IPS-15b (cell line): ENCODE measurements at regions not wholly inside any gene's neighbourhood (a gene's known extent, or its start where the extent isn't known, plus 50 kb on each side); places are given as distances from the start of the nearest gene placed in this dataset.

Experiments
- H3K27me3 ChIP-seq: one replicate; pipeline ENCODE4 v1.6.1; 2013; ENCODE audit warnings: low read length; ENCODE audit not compliant: control insufficient read depth, insufficient read depth
- H3K36me3 ChIP-seq: one replicate; pipeline ENCODE4 v1.6.1; 2013; ENCODE audit warnings: low read length; ENCODE audit not compliant: control insufficient read depth, insufficient read depth
- H3K4me1 ChIP-seq: one replicate; pipeline ENCODE4 v1.6.1; 2013; ENCODE audit warnings: mild to moderate bottlenecking, low read length; ENCODE audit not compliant: control insufficient read depth, insufficient read depth
- H3K4me3 ChIP-seq: one replicate; pipeline ENCODE4 v1.5.1; 2013; ENCODE audit warnings: low read depth, low read length
- H3K9ac ChIP-seq: one replicate; pipeline ENCODE4 v1.6.1; 2013; ENCODE audit warnings: low read depth, mild to moderate bottlenecking, low read length
- H3K9me3 ChIP-seq: one replicate; pipeline ENCODE4 v1.6.1; 2013; ENCODE audit warnings: mild to moderate bottlenecking, low read length; ENCODE audit not compliant: control insufficient read depth, insufficient read depth

GRCh38 chr5:155878991-155879575 lies 447.9 kb upstream of the SGCD start:
- Histone ChIP-seq H3K9me3 (no peaks in the 10 kb centered on the region), H3K4me1 (no peaks in the 10 kb centered on the region), H3K27me3 (no peaks in the 10 kb centered on the region), H3K9ac (no peak overlapping the region), H3K4me3 (no peak overlapping the region), H3K36me3 (no peaks in the 10 kb centered on the region)

GRCh38 chr5:155884041-155884440 lies 442.9 kb upstream of the SGCD start:
- Histone ChIP-seq H3K9ac (no peak overlapping the region), H3K4me1 (no peaks in the 10 kb centered on the region), H3K36me3 (no peaks in the 10 kb centered on the region), H3K27me3 (no peaks in the 10 kb centered on the region), H3K4me3 (no peak overlapping the region), H3K9me3 (no peaks in the 10 kb centered on the region)

DNA sequence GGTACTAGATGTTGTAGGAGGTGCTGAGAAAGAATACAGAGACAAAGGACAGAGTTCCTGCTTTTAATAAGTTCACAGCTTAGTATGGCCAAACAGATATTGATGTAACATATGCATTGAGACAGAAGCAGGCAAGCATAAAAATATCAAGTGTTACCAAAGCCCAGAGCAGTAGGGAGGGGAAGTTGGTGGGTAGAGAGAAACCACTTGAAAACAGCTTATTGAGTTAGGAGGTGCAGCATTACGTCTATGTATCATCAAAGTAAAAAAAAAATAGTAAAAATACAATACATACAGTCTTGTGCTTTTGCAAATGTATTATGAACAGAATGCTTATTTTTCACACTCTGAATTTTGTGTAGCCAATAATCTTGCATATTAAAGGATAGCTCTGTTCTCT lies 441.8 kb upstream of the SGCD start:
- Histone ChIP-seq H3K9me3 (no peaks in the 10 kb centered on the region), H3K4me3 (no peak overlapping the region), H3K36me3 (no peaks in the 10 kb centered on the region), H3K9ac (no peak overlapping the region), H3K27me3 (no peaks in the 10 kb centered on the region), H3K4me1 (no peaks in the 10 kb centered on the region)

GRCh38 chr5:155886311-155887031 lies 440.5 kb upstream of the SGCD start:
- H3K9ac ChIP-seq: no peak overlapping the region
- H3K4me1 ChIP-seq: no peaks in the 10 kb centered on the region
- H3K27me3 ChIP-seq: no peaks in the 10 kb centered on the region
- H3K9me3 ChIP-seq: no peaks in the 10 kb centered on the region
- no peaks in the 10 kb centered on the region for H3K36me3 ChIP-seq
- H3K4me3 ChIP-seq: no peak overlapping the region

DNA sequence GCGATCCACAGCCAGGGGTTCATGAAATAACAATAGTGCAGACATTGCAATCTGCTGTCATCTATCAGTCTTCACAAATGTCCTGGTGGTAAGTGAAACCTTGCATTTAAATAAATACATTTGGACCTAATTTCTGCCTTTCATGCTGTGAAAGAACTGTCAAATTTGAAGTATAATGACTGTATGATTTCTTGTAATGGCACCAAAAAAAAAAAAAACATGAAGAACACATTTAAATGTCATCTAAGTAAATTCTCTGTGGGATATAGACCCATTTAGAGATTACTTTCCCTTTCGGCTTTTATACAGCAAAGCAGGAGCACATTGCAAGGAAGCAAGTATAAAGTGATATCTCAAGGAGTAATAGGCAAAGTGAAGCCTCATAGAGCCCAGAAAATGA lies 431.5 kb upstream of the SGCD start:
- no peaks in the 10 kb centered on the region for H3K9me3 ChIP-seq

DNA sequence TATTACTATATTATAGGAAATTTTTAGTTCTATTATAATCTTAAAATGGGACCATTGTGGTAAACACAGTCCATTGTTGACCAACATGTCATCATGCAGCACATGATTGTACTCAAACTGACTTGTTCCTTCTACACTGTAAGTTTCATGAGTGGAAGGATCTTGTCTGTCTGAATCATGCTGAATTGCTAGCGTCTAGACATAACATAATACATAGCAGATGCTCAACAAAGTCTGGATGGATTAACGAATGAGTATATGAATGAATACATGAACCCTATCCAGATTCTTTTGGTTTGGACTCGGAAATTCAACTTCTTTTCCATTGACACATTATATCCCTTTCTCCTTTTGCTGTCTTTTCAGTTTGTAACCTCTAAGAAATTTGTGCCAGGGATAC lies 429.2 kb upstream of the SGCD start:
- Histone ChIP-seq H3K27me3 (no peaks in the 10 kb centered on the region), H3K4me1 (peaks cover 2% of the 10 kb centered on the region), H3K9ac (no peak overlapping the region), H3K36me3 (no peaks in the 10 kb centered on the region), H3K4me3 (no peak overlapping the region), H3K9me3 (no peaks in the 10 kb centered on the region)

More for the DNA sequence above, 431.5 kb upstream of the SGCD start:
- H3K4me1 ChIP-seq: peaks cover 2% of the 10 kb centered on the region
- H3K9ac ChIP-seq: no peak overlapping the region
- no peaks in the 10 kb centered on the region for H3K36me3 ChIP-seq
- no peak overlapping the region for H3K4me3 ChIP-seq
- no peaks in the 10 kb centered on the region for H3K27me3 ChIP-seq

DNA sequence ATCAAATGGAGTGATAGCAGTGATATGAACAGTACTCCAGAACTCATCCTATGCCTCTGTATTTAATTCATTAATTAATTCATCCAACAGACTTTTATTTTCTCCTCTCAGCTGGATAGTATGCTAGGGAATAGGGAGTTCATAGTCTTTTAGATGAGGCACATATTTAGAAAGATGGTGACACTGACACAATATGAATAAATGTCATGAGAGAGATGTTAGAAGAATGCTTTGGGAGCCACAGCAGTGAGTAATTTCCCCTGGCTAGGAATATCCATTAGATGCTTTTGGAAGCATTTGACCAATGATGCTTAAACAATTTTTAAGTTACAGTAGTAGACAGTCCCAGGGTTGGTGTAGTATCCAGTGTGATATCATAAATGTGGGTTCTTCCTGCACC lies 428.7 kb upstream of the SGCD start:
- no peaks in the 10 kb centered on the region for H3K9me3 ChIP-seq
- H3K4me1 ChIP-seq: peaks cover 2% of the 10 kb centered on the region
- H3K27me3 ChIP-seq: no peaks in the 10 kb centered on the region
- H3K9ac ChIP-seq: no peak overlapping the region
- no peaks in the 10 kb centered on the region for H3K36me3 ChIP-seq
- no peak overlapping the region for H3K4me3 ChIP-seq

DNA sequence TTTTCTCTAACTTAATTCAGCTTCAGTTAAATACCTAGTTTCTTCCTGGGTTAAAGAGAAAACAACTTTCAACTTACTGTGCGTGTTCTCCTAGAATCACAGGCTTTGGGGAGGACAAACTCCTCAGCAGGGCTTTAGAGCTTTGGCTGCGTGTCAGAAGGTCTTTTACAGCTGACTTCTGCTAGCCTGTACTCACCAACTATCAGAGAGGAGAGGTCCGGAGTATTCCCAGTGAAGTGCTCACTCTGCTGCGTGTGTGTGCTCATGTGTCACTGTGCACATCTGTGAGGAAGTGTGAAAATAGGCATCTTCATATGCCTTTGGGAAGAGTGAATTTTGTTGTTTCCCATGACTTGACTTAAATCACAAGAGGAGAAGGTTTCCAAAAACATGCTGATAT lies 423.2 kb upstream of the SGCD start:
- Histone ChIP-seq H3K9ac (no peak overlapping the region), H3K4me1 (no peaks in the 10 kb centered on the region), H3K4me3 (no peak overlapping the region), H3K27me3 (no peaks in the 10 kb centered on the region), H3K9me3 (no peaks in the 10 kb centered on the region), H3K36me3 (no peaks in the 10 kb centered on the region)

DNA sequence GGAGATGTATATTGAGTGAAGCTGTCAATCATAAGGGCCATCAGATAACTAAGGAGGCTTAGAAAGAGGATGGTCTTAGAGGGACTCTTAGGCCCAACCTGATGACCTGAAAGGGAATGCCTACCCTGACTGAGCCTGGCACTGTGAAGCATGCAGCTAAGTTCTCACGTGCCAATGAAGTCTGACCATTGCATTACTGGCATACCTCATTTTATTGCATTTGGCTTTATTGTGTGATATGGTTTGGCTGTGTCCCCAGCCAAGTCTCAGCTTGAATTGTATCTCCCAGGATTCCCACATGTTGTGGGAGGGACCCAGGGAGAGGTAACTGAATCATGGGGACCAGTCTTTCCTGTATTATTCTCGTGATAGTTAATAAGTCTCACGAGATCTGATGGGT lies 421.6 kb upstream of the SGCD start:
- H3K4me3 ChIP-seq: no peak overlapping the region
- no peaks in the 10 kb centered on the region for H3K9me3 ChIP-seq
- H3K4me1 ChIP-seq: no peaks in the 10 kb centered on the region
- no peaks in the 10 kb centered on the region for H3K36me3 ChIP-seq
- H3K27me3 ChIP-seq: no peaks in the 10 kb centered on the region
- no peak overlapping the region for H3K9ac ChIP-seq

DNA sequence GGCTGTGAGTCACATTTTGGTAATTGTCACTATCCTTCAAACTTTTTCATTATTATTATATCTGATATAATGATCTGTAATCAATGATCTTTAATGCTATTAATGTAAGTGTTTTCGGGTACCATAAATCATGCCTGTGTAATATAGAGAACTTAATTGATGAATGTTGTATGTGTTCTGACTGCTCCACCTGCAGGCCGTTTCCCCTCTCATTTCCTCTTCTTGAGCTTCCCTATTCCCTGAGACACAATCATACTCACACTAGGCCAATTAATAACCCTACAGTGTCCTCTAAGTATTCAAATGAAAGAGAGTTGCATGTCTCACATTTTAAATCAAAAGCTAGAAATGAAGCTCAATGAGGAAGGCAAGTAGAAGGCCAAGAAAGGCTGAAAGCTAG lies 420.9 kb upstream of the SGCD start:
- H3K9ac ChIP-seq: no peak overlapping the region
- H3K27me3 ChIP-seq: no peaks in the 10 kb centered on the region
- no peak overlapping the region for H3K4me3 ChIP-seq
- H3K36me3 ChIP-seq: no peaks in the 10 kb centered on the region
- H3K4me1 ChIP-seq: no peaks in the 10 kb centered on the region
- no peaks in the 10 kb centered on the region for H3K9me3 ChIP-seq

DNA sequence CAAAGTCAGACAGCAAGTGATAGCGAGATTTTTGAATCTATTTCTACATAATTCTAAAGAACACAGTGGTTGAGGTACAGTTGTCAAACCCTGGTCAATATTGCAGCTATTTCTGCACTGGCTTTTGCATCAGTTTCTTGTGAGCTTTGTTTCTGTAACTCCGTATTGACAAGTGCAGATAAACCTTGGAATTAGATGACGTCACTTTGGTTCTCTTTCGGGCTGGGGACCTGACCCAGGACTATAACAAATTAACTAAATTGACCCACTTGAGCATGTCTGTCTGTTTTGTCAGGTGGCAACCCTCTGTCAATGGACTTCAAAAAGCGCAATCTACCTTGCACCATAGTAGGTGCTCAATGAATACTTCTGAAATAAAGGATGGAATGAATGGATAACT lies 418.4 kb upstream of the SGCD start:
- no peaks in the 10 kb centered on the region for H3K27me3 ChIP-seq
- H3K9me3 ChIP-seq: no peaks in the 10 kb centered on the region
- no peaks in the 10 kb centered on the region for H3K36me3 ChIP-seq
- H3K4me3 ChIP-seq: no peak overlapping the region
- H3K4me1 ChIP-seq: no peaks in the 10 kb centered on the region
- H3K9ac ChIP-seq: no peak overlapping the region

GRCh38 chr5:155912291-155912690 lies 414.7 kb upstream of the SGCD start:
- H3K36me3 ChIP-seq: no peaks in the 10 kb centered on the region
- H3K9ac ChIP-seq: no peak overlapping the region
- H3K4me3 ChIP-seq: no peak overlapping the region
- H3K9me3 ChIP-seq: no peaks in the 10 kb centered on the region
- H3K27me3 ChIP-seq: no peaks in the 10 kb centered on the region
- H3K4me1 ChIP-seq: no peaks in the 10 kb centered on the region
